D721Med (cell line): ENCODE measurements at regions not wholly inside any gene's neighbourhood (a gene's known extent, or its start where the extent isn't known, plus 50 kb on each side); places are given as distances from the start of the nearest gene placed in this dataset.
"Not testable (repeated sequence)": the region's sequence is repeated elsewhere in the genome, so short reads cannot be mapped to it uniquely, and the experiment has no call there.

Experiments
- DNase-seq: peaks from one replicate; pipeline ENCODE4 v3.0.0; 2011; ENCODE audit warnings: low spot score; ENCODE audit not compliant: insufficient read length
- FAIRE-seq: peaks from 2 replicates; lab custom pipeline; 2011; peaks lifted over from hg19 to GRCh38; lab: Jason Lieb, UNC
- CTCF ChIP-seq: IDR thresholded peaks from 2 replicates; pipeline ENCODE4 v1.5.1; 2012; ENCODE audit warnings: mild to moderate bottlenecking, control low read depth; ENCODE audit not compliant: insufficient read depth; ENCODE audit errors: missing control alignments

GRCh38 chr9:129453734-129454133 lies 167.2 kb downstream of the C9orf50 start:
- TF ChIP-seq CTCF = no peak
- DNase-seq (no peak), FAIRE-seq (no peak)

GRCh38 chr9:129451669-129452068 lies 169.2 kb downstream of the C9orf50 start:
- no peak for TF ChIP-seq CTCF
- DNase-seq (no peak), FAIRE-seq (no peak)

- FAIRE-seq = no peak
- DNase-seq = no peak
- TF ChIP-seq CTCF = no peak
Measured at GRCh38 chr9:129451089-129451656, 169.7 kb downstream of the C9orf50 start.

GRCh38 chr9:129449066-129449465 lies 171.8 kb downstream of the C9orf50 start:
- TF ChIP-seq CTCF = no peak
- no peak for FAIRE-seq

GRCh38 chr9:129446828-129447550 lies 173.9 kb downstream of the C9orf50 start:
- no peak for TF ChIP-seq CTCF
- FAIRE-seq (no peak), DNase-seq (no peak)

More at GRCh38 chr9:129449066-129449465, 171.8 kb downstream of the C9orf50 start:
- no peak for DNase-seq

GRCh38 chr9:129445794-129446306 lies 175.1 kb downstream of the C9orf50 start:
- no peak for TF ChIP-seq CTCF
- DNase-seq = no peak
- FAIRE-seq = no peak

GRCh38 chr9:129443515-129444164 lies 177.3 kb downstream of the C9orf50 start:
- not testable (repeated sequence) for DNase-seq, FAIRE-seq
